ENCODE measurements at regions not wholly inside any gene's neighbourhood (a gene's known extent, or its start where the extent isn't known, plus 50 kb on each side); places are given as distances from the start of the nearest gene placed in this dataset.
A peak's percentile ranks its signal among the peaks of the same experiment; 100 is the strongest.

DNA sequence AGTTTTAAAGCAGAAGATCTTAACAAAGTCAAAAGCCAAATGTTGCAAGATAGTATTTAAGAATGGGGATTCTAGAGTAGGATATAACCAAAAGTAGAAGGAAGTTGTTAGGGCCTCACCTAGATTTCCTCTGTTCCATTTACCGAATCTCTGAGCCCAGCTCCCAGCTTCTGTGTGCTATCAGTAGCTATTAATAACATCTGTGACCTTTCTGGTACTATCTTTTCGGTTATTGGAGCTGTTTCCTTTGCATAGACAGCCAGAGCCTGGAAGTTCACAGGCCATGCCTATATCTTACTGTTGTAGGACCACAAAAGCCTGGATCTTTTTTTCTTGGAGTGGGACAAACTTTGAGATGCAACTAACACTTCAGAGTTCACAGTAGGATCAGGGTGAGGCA lies 244.2 kb downstream of the PPP1R2C start:
- H3K27me3 Mint-ChIP-seq, result no peaks in the 10 kb centered on the region
- TF ChIP-seq, protein P1, sequence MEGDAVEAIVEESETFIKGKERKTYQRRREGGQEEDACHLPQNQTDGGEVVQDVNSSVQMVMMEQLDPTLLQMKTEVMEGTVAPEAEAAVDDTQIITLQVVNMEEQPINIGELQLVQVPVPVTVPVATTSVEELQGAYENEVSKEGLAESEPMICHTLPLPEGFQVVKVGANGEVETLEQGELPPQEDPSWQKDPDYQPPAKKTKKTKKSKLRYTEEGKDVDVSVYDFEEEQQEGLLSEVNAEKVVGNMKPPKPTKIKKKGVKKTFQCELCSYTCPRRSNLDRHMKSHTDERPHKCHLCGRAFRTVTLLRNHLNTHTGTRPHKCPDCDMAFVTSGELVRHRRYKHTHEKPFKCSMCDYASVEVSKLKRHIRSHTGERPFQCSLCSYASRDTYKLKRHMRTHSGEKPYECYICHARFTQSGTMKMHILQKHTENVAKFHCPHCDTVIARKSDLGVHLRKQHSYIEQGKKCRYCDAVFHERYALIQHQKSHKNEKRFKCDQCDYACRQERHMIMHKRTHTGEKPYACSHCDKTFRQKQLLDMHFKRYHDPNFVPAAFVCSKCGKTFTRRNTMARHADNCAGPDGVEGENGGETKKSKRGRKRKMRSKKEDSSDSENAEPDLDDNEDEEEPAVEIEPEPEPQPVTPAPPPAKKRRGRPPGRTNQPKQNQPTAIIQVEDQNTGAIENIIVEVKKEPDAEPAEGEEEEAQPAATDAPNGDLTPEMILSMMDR (conservative IDR thresholded peaks at IDR 0.05), result no peak
- H3K4me1 Mint-ChIP-seq (ENCODE audit: unreplicated experiment), result no peaks in the 10 kb centered on the region
- H3K9me3 Mint-ChIP-seq, result no peaks in the 10 kb centered on the region
- no peaks in the 10 kb centered on the region for H3K36me3 Mint-ChIP-seq
- DNase-seq (ENCODE audit: extremely low spot score, unreplicated experiment), result no peak
- no peak overlapping the region for H3K4me3 Mint-ChIP-seq
- H3K27ac Mint-ChIP-seq, result no peak overlapping the region

DNA sequence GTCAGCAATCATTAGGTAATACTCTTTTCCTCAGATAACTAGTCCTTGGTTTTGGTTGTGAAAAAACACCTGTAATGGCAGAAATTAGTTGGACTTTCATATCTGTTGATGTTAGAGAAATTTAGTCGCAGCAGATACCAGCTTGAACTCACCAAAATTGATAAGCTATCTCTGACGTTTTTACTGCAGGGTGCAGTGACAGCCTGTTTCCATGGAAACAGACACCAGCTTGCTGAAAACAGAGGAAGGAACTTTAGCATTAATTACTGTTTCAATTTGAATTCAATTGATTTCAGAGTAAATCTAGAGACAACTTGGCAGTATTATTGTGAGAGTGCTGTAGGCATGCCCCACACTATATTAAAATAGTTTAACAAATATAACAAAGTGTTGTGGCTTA lies 246.5 kb downstream of the PPP1R2C start:
- TF ChIP-seq, protein P1 (conservative IDR thresholded peaks at IDR 0.05), result no peak
- no peak overlapping the region for H3K4me3 Mint-ChIP-seq
- H3K27ac Mint-ChIP-seq, result no peak overlapping the region
- no peaks in the 10 kb centered on the region for H3K9me3 Mint-ChIP-seq
- H3K36me3 Mint-ChIP-seq, result no peaks in the 10 kb centered on the region
- DNase-seq (ENCODE audit: extremely low spot score, unreplicated experiment), result no peak
- no peaks in the 10 kb centered on the region for H3K4me1 Mint-ChIP-seq (ENCODE audit: unreplicated experiment)
- no peaks in the 10 kb centered on the region for H3K27me3 Mint-ChIP-seq

GRCh38 chrX:42530027-42530426 lies 247.9 kb downstream of the PPP1R2C start:
- TF ChIP-seq, protein P1 (conservative IDR thresholded peaks at IDR 0.05), result peak; percentile 33
- no peak overlapping the region for H3K27ac Mint-ChIP-seq
- no peaks in the 10 kb centered on the region for H3K36me3 Mint-ChIP-seq
- no peak overlapping the region for H3K4me3 Mint-ChIP-seq
- no peaks in the 10 kb centered on the region for H3K4me1 Mint-ChIP-seq (ENCODE audit: unreplicated experiment)
- H3K9me3 Mint-ChIP-seq, result no peaks in the 10 kb centered on the region
- no peak for DNase-seq (ENCODE audit: extremely low spot score, unreplicated experiment)
- no peaks in the 10 kb centered on the region for H3K27me3 Mint-ChIP-seq

DNA sequence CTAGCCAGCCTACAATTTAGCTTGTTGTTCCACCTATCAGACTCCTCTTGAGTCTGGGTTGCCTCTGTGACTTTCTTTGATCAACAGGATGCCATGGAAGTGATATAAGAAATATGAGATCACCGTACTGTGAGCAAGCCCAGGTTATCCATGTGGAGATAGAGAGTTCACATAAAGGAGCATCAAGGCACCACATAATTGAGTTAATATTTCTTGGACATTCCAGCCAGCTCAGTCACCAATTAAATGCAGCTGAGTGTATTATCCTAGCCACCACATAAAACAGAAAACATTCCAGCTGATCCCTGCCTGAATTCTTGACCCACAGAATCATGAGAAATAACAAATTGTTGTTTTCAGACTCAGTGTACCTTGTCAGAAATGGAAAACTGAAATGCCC lies 253.6 kb downstream of the PPP1R2C start:
- no peak overlapping the region for H3K4me3 Mint-ChIP-seq
- DNase-seq (ENCODE audit: extremely low spot score, unreplicated experiment), result no peak
- no peaks in the 10 kb centered on the region for H3K27me3 Mint-ChIP-seq
- TF ChIP-seq, protein P1 (conservative IDR thresholded peaks at IDR 0.05), result no peak
- no peak overlapping the region for H3K27ac Mint-ChIP-seq
- H3K9me3 Mint-ChIP-seq, result peaks cover 5% of the 10 kb centered on the region
- H3K4me1 Mint-ChIP-seq (ENCODE audit: unreplicated experiment), result peaks cover 5% of the 10 kb centered on the region
- no peaks in the 10 kb centered on the region for H3K36me3 Mint-ChIP-seq

- Mint-ChIP-seq H3K27me3 (no peaks in the 10 kb centered on the region), H3K4me3 (no peak overlapping the region), H3K36me3 (no peaks in the 10 kb centered on the region), H3K9me3 (peaks cover 5% of the 10 kb centered on the region), H3K27ac (no peak overlapping the region), H3K4me1 (ENCODE audit: unreplicated experiment) (peaks cover 5% of the 10 kb centered on the region)
- TF ChIP-seq, protein P1 (conservative IDR thresholded peaks at IDR 0.05), result peak; percentile 45
- no peak for DNase-seq (ENCODE audit: extremely low spot score, unreplicated experiment)
Measured at GRCh38 chrX:42519666-42520231, 258.2 kb downstream of the PPP1R2C start.

DNA sequence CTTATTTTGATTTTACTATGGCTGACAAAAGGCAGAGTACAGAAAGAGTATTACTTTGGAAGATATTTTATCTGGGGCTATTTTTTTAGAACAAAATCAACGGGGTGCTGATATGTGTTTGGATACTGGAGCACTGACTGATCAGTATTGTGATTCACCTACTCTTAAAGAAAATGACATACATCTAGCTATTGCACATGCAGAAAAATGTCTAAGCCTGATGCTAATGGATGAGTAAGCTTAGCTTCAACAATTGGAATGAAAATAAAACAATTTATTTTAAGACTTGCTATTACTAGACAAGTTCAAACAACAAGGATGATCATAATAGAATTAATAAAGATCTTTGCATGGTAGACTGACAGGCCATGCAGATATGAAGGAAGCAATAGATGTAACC lies 262.0 kb downstream of the PPP1R2C start:
- Mint-ChIP-seq H3K27me3 (no peaks in the 10 kb centered on the region), H3K9me3 (peaks cover 3% of the 10 kb centered on the region), H3K4me1 (ENCODE audit: unreplicated experiment) (no peaks in the 10 kb centered on the region), H3K4me3 (no peak overlapping the region), H3K27ac (no peak overlapping the region), H3K36me3 (no peaks in the 10 kb centered on the region)
- DNase-seq (ENCODE audit: extremely low spot score, unreplicated experiment), result no peak
- TF ChIP-seq, protein P1 (conservative IDR thresholded peaks at IDR 0.05), result no peak
